Neural cell (in vitro differentiated cells): ENCODE measurements at regions not wholly inside any gene's neighbourhood (a gene's known extent, or its start where the extent isn't known, plus 50 kb on each side); places are given as distances from the start of the nearest gene placed in this dataset.

Source experiments
- H2AFZ ChIP-seq: fragments of 200-600, 300-800 bp; sonication (generic), shearing (Covaris generic); 2 replicates; pipeline ENCODE4 v1.6.0; 2014; ENCODE audit warnings: low read depth, mild to moderate bottlenecking, antibody characterized with exemption, low read length, moderate library complexity
- H3F3A ChIP-seq: fragments of 200-600 bp; shearing (Covaris generic); 2 replicates; pipeline ENCODE4 v1.6.1; 2016; ENCODE audit warnings: mild to moderate bottlenecking, moderate library complexity, mixed read lengths, antibody characterized with exemption, low read length; ENCODE audit not compliant: insufficient read depth, poor library complexity, severe bottlenecking
- H3K27ac ChIP-seq: fragments of 200-600, 300-800 bp; sonication (generic), shearing (Covaris generic); 2 replicates; pipeline ENCODE4 v1.5.1; 2014; ENCODE audit warnings: mild to moderate bottlenecking, low read length, moderate library complexity
- H3K27me3 ChIP-seq: fragments of 300-800, 200-600 bp; sonication (generic), shearing (Covaris generic); 2 replicates; pipeline ENCODE4 v1.6.0; 2014; ENCODE audit warnings: mild to moderate bottlenecking, low read depth, low read length, moderate library complexity; ENCODE audit not compliant: insufficient read depth
- H3K36me3 ChIP-seq: fragments of 300-800, 200-600 bp; sonication (generic), shearing (Covaris generic); 2 replicates; pipeline ENCODE4 v1.5.1; 2014; ENCODE audit warnings: mild to moderate bottlenecking, antibody characterized with exemption, low read length, moderate library complexity; ENCODE audit not compliant: insufficient read depth
- H3K4me2 ChIP-seq: fragments of 300-800, 200-600 bp; sonication (generic), shearing (Covaris generic); 2 replicates; pipeline ENCODE4 v1.6.0; 2014; ENCODE audit warnings: mild to moderate bottlenecking, low read length
- H3K4me3 ChIP-seq: fragments of 300-800, 200-600 bp; sonication (generic), shearing (Covaris generic); 2 replicates; pipeline ENCODE4 v1.5.1; 2014; ENCODE audit warnings: mild to moderate bottlenecking, low read length, moderate library complexity
- H3K79me2 ChIP-seq: fragments of 200-600 bp; shearing (Covaris generic); replicated peaks from 2 replicates; pipeline ENCODE4 v1.6.0; 2014; ENCODE audit warnings: mild to moderate bottlenecking, low read length, moderate library complexity; ENCODE audit not compliant: insufficient read depth
- H3K9ac ChIP-seq: fragments of 300-800, 200-600 bp; sonication (generic), shearing (Covaris generic); 2 replicates; pipeline ENCODE4 v1.6.1; 2016; ENCODE audit warnings: mild to moderate bottlenecking, low read length, mixed read lengths
- H3K9me2 ChIP-seq: fragments of 200-600 bp; shearing (Covaris generic); 2 replicates; pipeline ENCODE4 v1.6.1; 2016; ENCODE audit warnings: mild to moderate bottlenecking, low read length, mixed read lengths; ENCODE audit not compliant: insufficient read depth
- H3K9me3 ChIP-seq: fragments of 200-600, 300-800 bp; sonication (generic), shearing (Covaris generic); 2 replicates; pipeline ENCODE4 v1.6.1; 2016; ENCODE audit warnings: mild to moderate bottlenecking, mixed run types, low read length, moderate library complexity, mixed read lengths
- H4K20me1 ChIP-seq: fragments of 200-600 bp; shearing (Covaris generic); 2 replicates; pipeline ENCODE4 v1.6.1; 2016; ENCODE audit warnings: mild to moderate bottlenecking, mixed run types; ENCODE audit not compliant: insufficient read depth
- EP300 ChIP-seq: fragments of 450-650 bp; conservative IDR thresholded peaks from 2 replicates; pipeline ENCODE4 v1.6.1; 2014; ENCODE audit warnings: antibody characterized with exemption, mild to moderate bottlenecking, moderate library complexity; ENCODE audit not compliant: poor library complexity, severe bottlenecking
- EZH2 ChIP-seq: fragments of 200-600, 300-800 bp; shearing (Covaris generic), sonication (generic); IDR thresholded peaks from 2 replicates; pipeline ENCODE4 v1.6.1; 2014; ENCODE audit warnings: antibody characterized with exemption, low read length, borderline replicate concordance, mild to moderate bottlenecking; ENCODE audit not compliant: insufficient read depth, poor library complexity, severe bottlenecking
- MXI1 ChIP-seq: fragments of 450-650 bp; conservative IDR thresholded peaks from 2 replicates; pipeline ENCODE4 v1.6.1; 2014; ENCODE audit warnings: antibody characterized with exemption, mild to moderate bottlenecking; ENCODE audit not compliant: poor library complexity, severe bottlenecking
- POLR2AphosphoS5 ChIP-seq: IDR thresholded peaks from 2 replicates; pipeline ENCODE4 v1.6.1; 2012
- RAD21 ChIP-seq: fragments of 450-650 bp; conservative IDR thresholded peaks from 2 replicates; pipeline ENCODE4 v1.6.1; 2014; ENCODE audit warnings: antibody characterized with exemption, mild to moderate bottlenecking, moderate library complexity
- SMC3 ChIP-seq: fragments of 450-650 bp; conservative IDR thresholded peaks from 2 replicates; pipeline ENCODE4 v1.6.1; 2014; ENCODE audit warnings: antibody characterized with exemption, mild to moderate bottlenecking, moderate library complexity; ENCODE audit not compliant: poor library complexity
- TAF1 ChIP-seq: IDR thresholded peaks from 2 replicates; pipeline ENCODE4 v1.6.1; 2012; ENCODE audit warnings: low read depth
- TF ChIP-seq, protein P1 (sequence below): IDR thresholded peaks from 2 replicates; pipeline ENCODE4 v1.6.1; 2012; ENCODE audit warnings: borderline replicate concordance
- TF ChIP-seq, protein P2 (sequence below): fragments of 450-650 bp; IDR thresholded peaks from 2 replicates; pipeline ENCODE4 v1.5.1; 2014; ENCODE audit warnings: antibody characterized with exemption, mild to moderate bottlenecking, moderate library complexity; ENCODE audit not compliant: poor library complexity, severe bottlenecking

DNA sequence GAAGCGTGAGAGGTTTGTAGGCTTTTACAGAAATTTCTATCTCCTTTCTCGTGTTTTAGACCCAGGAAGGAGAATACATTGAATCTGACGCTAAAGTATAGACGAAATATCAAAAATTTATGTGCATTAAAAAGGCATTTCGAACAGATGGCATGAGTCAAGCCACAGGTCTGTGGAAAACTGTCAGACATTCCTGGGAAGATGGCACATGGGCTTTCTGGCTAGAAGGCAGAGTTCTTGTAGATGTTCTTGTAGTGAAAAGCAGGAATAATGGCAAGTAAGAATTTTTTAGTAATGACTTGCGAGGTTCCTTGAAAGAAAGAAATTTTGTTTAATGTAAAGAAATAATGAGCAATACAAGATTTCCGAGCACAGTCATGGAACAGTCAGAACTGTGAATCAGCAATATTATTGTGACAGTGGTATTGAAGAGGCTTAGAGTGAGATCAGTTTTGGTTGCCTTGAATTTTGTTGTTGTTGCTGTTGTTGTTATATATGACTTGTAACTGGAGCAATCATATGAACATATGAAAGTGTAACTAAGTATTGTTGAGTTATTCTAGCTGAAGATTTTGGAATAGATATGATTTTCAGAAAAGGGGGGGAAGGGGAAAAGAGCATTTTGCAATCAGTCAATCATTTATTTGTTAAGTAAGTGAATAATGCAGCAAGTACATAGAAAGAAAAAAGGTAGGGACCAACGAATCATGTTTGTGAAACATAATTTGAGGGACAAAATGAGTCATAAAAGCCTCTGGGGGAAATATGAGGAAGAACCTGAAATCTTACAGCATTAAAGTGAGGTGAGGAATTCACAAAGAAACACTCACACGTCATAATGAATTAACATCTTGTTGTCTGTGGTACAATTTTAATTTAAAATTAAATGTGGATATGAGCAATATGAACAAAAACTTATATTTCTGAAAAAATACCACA is 339.0 kb upstream of the CTNND2 start:
- Histone ChIP-seq H3F3A (no peaks in the 10 kb centered on the region), H3K9me3 (no peaks in the 10 kb centered on the region), H4K20me1 (no peaks in the 10 kb centered on the region), H3K27me3 (no peaks in the 10 kb centered on the region), H3K4me2 (no peak overlapping the region), H3K27ac (no peak overlapping the region), H3K79me2 (no peaks in the 10 kb centered on the region), H3K9me2 (no peaks in the 10 kb centered on the region), H3K36me3 (no peaks in the 10 kb centered on the region), H3K4me3 (no peak overlapping the region), H3K9ac (no peak overlapping the region), H2AFZ (no peak overlapping the region)
- TF ChIP-seq SMC3 (no peak), EZH2 (no peak), MXI1 (no peak), TAF1 (no peak), POLR2AphosphoS5 (no peak), EP300 (no peak), RAD21 (no peak)
- TF ChIP-seq, protein P1, sequence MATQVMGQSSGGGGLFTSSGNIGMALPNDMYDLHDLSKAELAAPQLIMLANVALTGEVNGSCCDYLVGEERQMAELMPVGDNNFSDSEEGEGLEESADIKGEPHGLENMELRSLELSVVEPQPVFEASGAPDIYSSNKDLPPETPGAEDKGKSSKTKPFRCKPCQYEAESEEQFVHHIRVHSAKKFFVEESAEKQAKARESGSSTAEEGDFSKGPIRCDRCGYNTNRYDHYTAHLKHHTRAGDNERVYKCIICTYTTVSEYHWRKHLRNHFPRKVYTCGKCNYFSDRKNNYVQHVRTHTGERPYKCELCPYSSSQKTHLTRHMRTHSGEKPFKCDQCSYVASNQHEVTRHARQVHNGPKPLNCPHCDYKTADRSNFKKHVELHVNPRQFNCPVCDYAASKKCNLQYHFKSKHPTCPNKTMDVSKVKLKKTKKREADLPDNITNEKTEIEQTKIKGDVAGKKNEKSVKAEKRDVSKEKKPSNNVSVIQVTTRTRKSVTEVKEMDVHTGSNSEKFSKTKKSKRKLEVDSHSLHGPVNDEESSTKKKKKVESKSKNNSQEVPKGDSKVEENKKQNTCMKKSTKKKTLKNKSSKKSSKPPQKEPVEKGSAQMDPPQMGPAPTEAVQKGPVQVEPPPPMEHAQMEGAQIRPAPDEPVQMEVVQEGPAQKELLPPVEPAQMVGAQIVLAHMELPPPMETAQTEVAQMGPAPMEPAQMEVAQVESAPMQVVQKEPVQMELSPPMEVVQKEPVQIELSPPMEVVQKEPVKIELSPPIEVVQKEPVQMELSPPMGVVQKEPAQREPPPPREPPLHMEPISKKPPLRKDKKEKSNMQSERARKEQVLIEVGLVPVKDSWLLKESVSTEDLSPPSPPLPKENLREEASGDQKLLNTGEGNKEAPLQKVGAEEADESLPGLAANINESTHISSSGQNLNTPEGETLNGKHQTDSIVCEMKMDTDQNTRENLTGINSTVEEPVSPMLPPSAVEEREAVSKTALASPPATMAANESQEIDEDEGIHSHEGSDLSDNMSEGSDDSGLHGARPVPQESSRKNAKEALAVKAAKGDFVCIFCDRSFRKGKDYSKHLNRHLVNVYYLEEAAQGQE = no peak
- TF ChIP-seq, protein P2, sequence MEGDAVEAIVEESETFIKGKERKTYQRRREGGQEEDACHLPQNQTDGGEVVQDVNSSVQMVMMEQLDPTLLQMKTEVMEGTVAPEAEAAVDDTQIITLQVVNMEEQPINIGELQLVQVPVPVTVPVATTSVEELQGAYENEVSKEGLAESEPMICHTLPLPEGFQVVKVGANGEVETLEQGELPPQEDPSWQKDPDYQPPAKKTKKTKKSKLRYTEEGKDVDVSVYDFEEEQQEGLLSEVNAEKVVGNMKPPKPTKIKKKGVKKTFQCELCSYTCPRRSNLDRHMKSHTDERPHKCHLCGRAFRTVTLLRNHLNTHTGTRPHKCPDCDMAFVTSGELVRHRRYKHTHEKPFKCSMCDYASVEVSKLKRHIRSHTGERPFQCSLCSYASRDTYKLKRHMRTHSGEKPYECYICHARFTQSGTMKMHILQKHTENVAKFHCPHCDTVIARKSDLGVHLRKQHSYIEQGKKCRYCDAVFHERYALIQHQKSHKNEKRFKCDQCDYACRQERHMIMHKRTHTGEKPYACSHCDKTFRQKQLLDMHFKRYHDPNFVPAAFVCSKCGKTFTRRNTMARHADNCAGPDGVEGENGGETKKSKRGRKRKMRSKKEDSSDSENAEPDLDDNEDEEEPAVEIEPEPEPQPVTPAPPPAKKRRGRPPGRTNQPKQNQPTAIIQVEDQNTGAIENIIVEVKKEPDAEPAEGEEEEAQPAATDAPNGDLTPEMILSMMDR = no peak

GRCh38 chr5:12237837-12238575 is 333.8 kb upstream of the CTNND2 start:
- Histone ChIP-seq H3K27ac (no peak overlapping the region), H3K4me2 (no peak overlapping the region), H3K36me3 (no peaks in the 10 kb centered on the region), H2AFZ (no peak overlapping the region), H3K79me2 (no peaks in the 10 kb centered on the region), H3F3A (no peaks in the 10 kb centered on the region), H3K9me2 (no peaks in the 10 kb centered on the region), H3K27me3 (no peaks in the 10 kb centered on the region), H3K9me3 (no peaks in the 10 kb centered on the region), H3K9ac (no peak overlapping the region), H4K20me1 (no peaks in the 10 kb centered on the region), H3K4me3 (no peak overlapping the region)
- TF ChIP-seq, protein P1 = no peak
- no peak for TF ChIP-seq MXI1
